ENCODE measurements at regions not wholly inside any gene's neighbourhood (a gene's known extent, or its start where the extent isn't known, plus 50 kb on each side); places are given as distances from the start of the nearest gene placed in this dataset.

GRCh38 chr15:85274315-85275050, 105.9 kb upstream of the AKAP13 start:
- no peak overlapping the region for H3K27ac ChIP-seq
- H3K9me3 ChIP-seq (ENCODE audit: low read depth): no peaks in the 10 kb centered on the region
- in situ Hi-C loops (cut with MboI): loop anchor here (25.0 kb wide), 1 partner anchor 312 kb away; no protein-coding TSS in a partner anchor
- no peak for TF ChIP-seq EZH2phosphoT487 (IDR thresholded peaks at IDR 0.05; ENCODE audit: insufficient read depth, low read depth)
- no peak overlapping the region for H3K9ac ChIP-seq
- no peaks in the 10 kb centered on the region for H3K79me2 ChIP-seq (ENCODE audit: insufficient read depth)
- no peaks in the 10 kb centered on the region for H3K36me3 ChIP-seq (ENCODE audit: low read depth)
- H3K4me3 ChIP-seq: no peak overlapping the region
- no peaks in the 10 kb centered on the region for H3K4me1 ChIP-seq (ENCODE audit: insufficient read depth)
- no peak for DNase-seq
- H4K20me1 ChIP-seq (ENCODE audit: insufficient read depth): no peaks in the 10 kb centered on the region
- no peaks in the 10 kb centered on the region for H3K27me3 ChIP-seq (replicated peaks; ENCODE audit: insufficient read depth)
- H3K4me2 ChIP-seq (ENCODE audit: unreplicated experiment): no peak overlapping the region
- no peaks in the 10 kb centered on the region for H3F3A ChIP-seq (ENCODE audit: insufficient read depth)
- H2AFZ ChIP-seq: no peak overlapping the region
- H3K9me2 ChIP-seq (ENCODE audit: insufficient read depth): no peaks in the 10 kb centered on the region
- 88 to 89% methylated on average over 14 of the region's 14 CpGs for WGBS, 2 experiments (ENCODE audit: low coverage in 1 of 2, low lambda C conversion rate in 2 of 2, missing lambda C conversion rate in 2 of 2)

- Histone ChIP-seq H3K27me3 (replicated peaks; ENCODE audit: insufficient read depth) (no peaks in the 10 kb centered on the region), H3K9me2 (ENCODE audit: insufficient read depth) (no peaks in the 10 kb centered on the region), H2AFZ (no peak overlapping the region), H3K27ac (no peak overlapping the region), H3K9me3 (ENCODE audit: low read depth) (no peaks in the 10 kb centered on the region), H3K4me2 (ENCODE audit: unreplicated experiment) (no peak overlapping the region), H3K9ac (no peak overlapping the region), H3F3A (ENCODE audit: insufficient read depth) (no peaks in the 10 kb centered on the region), H3K79me2 (ENCODE audit: insufficient read depth) (no peaks in the 10 kb centered on the region), H3K4me3 (no peak overlapping the region), H3K4me1 (ENCODE audit: insufficient read depth) (no peaks in the 10 kb centered on the region), H4K20me1 (ENCODE audit: insufficient read depth) (no peaks in the 10 kb centered on the region), H3K36me3 (ENCODE audit: low read depth) (no peaks in the 10 kb centered on the region)
- WGBS, 2 experiments (ENCODE audit: low coverage in 1 of 2, low lambda C conversion rate in 2 of 2, missing lambda C conversion rate in 2 of 2): 73 to 77% methylated on average over 4 of the region's 4 CpGs
- DNase-seq: no peak
- TF ChIP-seq EZH2 (IDR thresholded peaks at IDR 0.05; ENCODE audit: insufficient read depth, poor library complexity, severe bottlenecking): no peak
- TF ChIP-seq EZH2phosphoT487 (IDR thresholded peaks at IDR 0.05; ENCODE audit: insufficient read depth, low read depth): no peak
- in situ Hi-C loops (cut with MboI): loop anchor here (25.0 kb wide), 1 partner anchor 314 kb away; no protein-coding TSS in a partner anchor
These were observed 103.9 kb upstream of the AKAP13 start for GRCh38 chr15:85276508-85276907.

- TF ChIP-seq EZH2phosphoT487 (IDR thresholded peaks at IDR 0.05; ENCODE audit: insufficient read depth, low read depth) (no peak), EZH2 (IDR thresholded peaks at IDR 0.05; ENCODE audit: insufficient read depth, poor library complexity, severe bottlenecking) (no peak)
- H3K9me2 ChIP-seq (ENCODE audit: insufficient read depth): no peaks in the 10 kb centered on the region
- H4K20me1 ChIP-seq (ENCODE audit: insufficient read depth): no peaks in the 10 kb centered on the region
- H3K9ac ChIP-seq: no peak overlapping the region
- WGBS, 2 experiments (ENCODE audit: low coverage in 1 of 2, low lambda C conversion rate in 2 of 2, missing lambda C conversion rate in 2 of 2): 85 to 87% methylated on average over 8 of the region's 8 CpGs
- H3K4me1 ChIP-seq (ENCODE audit: insufficient read depth): no peaks in the 10 kb centered on the region
- H3K27me3 ChIP-seq (replicated peaks; ENCODE audit: insufficient read depth): no peaks in the 10 kb centered on the region
- no peaks in the 10 kb centered on the region for H3K36me3 ChIP-seq (ENCODE audit: low read depth)
- H3K4me3 ChIP-seq: no peak overlapping the region
- H3F3A ChIP-seq (ENCODE audit: insufficient read depth): no peaks in the 10 kb centered on the region
- no peak overlapping the region for H2AFZ ChIP-seq
- DNase-seq: no peak
- in situ Hi-C loops (cut with MboI): loop anchor here (25.0 kb wide), 1 partner anchor 315 kb away; no protein-coding TSS in a partner anchor
- no peak overlapping the region for H3K4me2 ChIP-seq (ENCODE audit: unreplicated experiment)
- H3K79me2 ChIP-seq (ENCODE audit: insufficient read depth): no peaks in the 10 kb centered on the region
- H3K27ac ChIP-seq: no peak overlapping the region
- H3K9me3 ChIP-seq (ENCODE audit: low read depth): no peaks in the 10 kb centered on the region
These were observed 103.5 kb upstream of the AKAP13 start for GRCh38 chr15:85276921-85277320.

GRCh38 chr15:85277847-85278370, 102.5 kb upstream of the AKAP13 start:
- in situ Hi-C loops (cut with MboI): loop anchor here (25.0 kb wide), 1 partner anchor 316 kb away; no protein-coding TSS in a partner anchor
- Histone ChIP-seq H3K79me2 (ENCODE audit: insufficient read depth) (no peaks in the 10 kb centered on the region), H3F3A (ENCODE audit: insufficient read depth) (peaks cover 6% of the 10 kb centered on the region; the same call in 1 of the 2 replicates), H3K36me3 (ENCODE audit: low read depth) (no peaks in the 10 kb centered on the region), H3K4me2 (ENCODE audit: unreplicated experiment) (no peak overlapping the region), H3K9me3 (ENCODE audit: low read depth) (no peaks in the 10 kb centered on the region), H3K27me3 (replicated peaks; ENCODE audit: insufficient read depth) (no peaks in the 10 kb centered on the region), H3K9me2 (ENCODE audit: insufficient read depth) (no peaks in the 10 kb centered on the region), H4K20me1 (ENCODE audit: insufficient read depth) (no peaks in the 10 kb centered on the region), H3K9ac (no peak overlapping the region), H3K4me3 (no peak overlapping the region), H3K27ac (no peak overlapping the region), H2AFZ (no peak overlapping the region), H3K4me1 (ENCODE audit: insufficient read depth) (peaks cover 7% of the 10 kb centered on the region)
- WGBS, 2 experiments (ENCODE audit: low coverage in 1 of 2, low lambda C conversion rate in 2 of 2, missing lambda C conversion rate in 2 of 2): 58 to 66% methylated on average over 3 of the region's 3 CpGs
- no peak for DNase-seq
- no peak for TF ChIP-seq EZH2 (IDR thresholded peaks at IDR 0.05; ENCODE audit: insufficient read depth, poor library complexity, severe bottlenecking)

Data from GM23248 (cell line).